Mesenchymal stem cell (in vitro differentiated cells and primary cell): ENCODE measurements at regions not wholly inside any gene's neighbourhood (a gene's known extent, or its start where the extent isn't known, plus 50 kb on each side); places are given as distances from the start of the nearest gene placed in this dataset.

ENCODE experiments used
- DNase-seq: peaks from one replicate; pipeline ENCODE4 v3.0.0-alpha.2; 2013
- H2AFZ ChIP-seq: one replicate; pipeline ENCODE4 v1.6.1; 2013; ENCODE audit warnings: low read depth, mild to moderate bottlenecking, control low read depth, inconsistent platforms, low read length, moderate library complexity
- H2AK5ac ChIP-seq: 2 replicates; pipeline ENCODE4 v1.6.1; 2013; ENCODE audit warnings: low read length, moderate library complexity, mild to moderate bottlenecking, inconsistent platforms; ENCODE audit not compliant: severe bottlenecking
- H2BK120ac ChIP-seq: one replicate; pipeline ENCODE4 v1.6.1; 2013; ENCODE audit warnings: low read depth, mild to moderate bottlenecking, inconsistent platforms, low read length, moderate library complexity
- H2BK12ac ChIP-seq, 2 experiments: one replicate each; pipeline ENCODE4 v1.6.1; 2013; ENCODE audit warnings: inconsistent platforms in 2 of 2, low read length in 2 of 2, mild to moderate bottlenecking in 2 of 2, moderate library complexity in 2 of 2, control low read depth in 1 of 2
- H2BK15ac ChIP-seq: one replicate; pipeline ENCODE4 v1.6.1; 2013; ENCODE audit warnings: mild to moderate bottlenecking, low read depth, inconsistent platforms; ENCODE audit not compliant: poor library complexity, severe bottlenecking
- H2BK5ac ChIP-seq: 2 replicates; pipeline ENCODE4 v1.6.1; 2013; ENCODE audit warnings: low read depth, mild to moderate bottlenecking, low read length, control low read depth, inconsistent platforms; ENCODE audit not compliant: poor library complexity, severe bottlenecking
- H3K14ac ChIP-seq, 2 experiments: one replicate each; pipeline ENCODE4 v1.6.1; 2013; ENCODE audit warnings: inconsistent platforms in 2 of 2, low read length in 2 of 2, control low read depth in 1 of 2, mild to moderate bottlenecking in 1 of 2, moderate library complexity in 1 of 2
- H3K18ac ChIP-seq, 2 experiments: one replicate each; pipeline ENCODE4 v1.6.1; 2013; ENCODE audit warnings: inconsistent platforms in 2 of 2, low read length in 2 of 2, control low read depth in 1 of 2, low read depth in 1 of 2, mild to moderate bottlenecking in 1 of 2
- H3K23ac ChIP-seq, 2 experiments: one replicate each; pipeline ENCODE4 v1.6.1; 2013; ENCODE audit warnings: inconsistent platforms in 2 of 2, low read length in 2 of 2, mild to moderate bottlenecking in 2 of 2, moderate library complexity in 2 of 2, control low read depth in 1 of 2
- H3K27ac ChIP-seq: 2 replicates; pipeline ENCODE4 v1.5.1; 2013; ENCODE audit warnings: mild to moderate bottlenecking, moderate library complexity, low read length, control low read depth, inconsistent platforms; ENCODE audit not compliant: poor library complexity, severe bottlenecking
- H3K27me3 ChIP-seq, 2 experiments: 2 replicates each; pipeline versions ENCODE4 v1.6.1 to v1.7.0; 2013; ENCODE audit warnings: low read length in 2 of 2, mild to moderate bottlenecking in 2 of 2, moderate library complexity in 2 of 2, control low read depth in 1 of 2, inconsistent platforms in 1 of 2; ENCODE audit not compliant: control insufficient read depth in 1 of 2, insufficient read depth in 1 of 2
- H3K36me3 ChIP-seq, 2 experiments: 2 replicates each; pipeline versions ENCODE4 v1.6.1 to v1.7.0; 2013; ENCODE audit warnings: low read length in 2 of 2, control low read depth in 1 of 2, inconsistent platforms in 1 of 2, low read depth in 1 of 2, mild to moderate bottlenecking in 1 of 2; ENCODE audit not compliant: insufficient read depth in 2 of 2, control insufficient read depth in 1 of 2
- H3K4ac ChIP-seq, 2 experiments: one replicate each; pipeline ENCODE4 v1.6.1; 2013; ENCODE audit warnings: inconsistent platforms in 2 of 2, low read length in 2 of 2, mild to moderate bottlenecking in 2 of 2, moderate library complexity in 2 of 2, control low read depth in 1 of 2, low read depth in 1 of 2
- H3K4me1 ChIP-seq: 2 replicates; pipeline ENCODE4 v1.6.1; 2013; ENCODE audit warnings: low read depth, low read length, control low read depth; ENCODE audit not compliant: control insufficient read depth, insufficient read depth
- H3K4me2 ChIP-seq: 2 replicates; pipeline ENCODE4 v1.6.1; 2013; ENCODE audit warnings: low read length, mild to moderate bottlenecking, inconsistent platforms; ENCODE audit not compliant: poor library complexity, severe bottlenecking
- H3K4me3 ChIP-seq, 2 experiments: 2 replicates each; pipeline versions ENCODE4 v1.5.1 to v1.7.0; 2013; ENCODE audit warnings: low read length in 2 of 2, mild to moderate bottlenecking in 2 of 2, control low read depth in 1 of 2, low read depth in 1 of 2; ENCODE audit not compliant: insufficient read depth in 1 of 2
- H3K79me1 ChIP-seq: replicated peaks from 2 replicates; pipeline ENCODE4 v1.6.1; 2013; ENCODE audit warnings: mild to moderate bottlenecking, control low read depth, low read length, inconsistent platforms; ENCODE audit not compliant: poor library complexity, severe bottlenecking
- H3K9ac ChIP-seq: 2 replicates; pipeline ENCODE4 v1.7.0; 2013; ENCODE audit warnings: mild to moderate bottlenecking, low read length, moderate library complexity
- H3K9me3 ChIP-seq: 2 replicates; pipeline ENCODE4 v1.7.0; 2013; ENCODE audit warnings: mild to moderate bottlenecking, low read length; ENCODE audit not compliant: control insufficient read depth
- H4K8ac ChIP-seq: one replicate; pipeline ENCODE4 v1.6.1; 2013; ENCODE audit warnings: inconsistent platforms, mild to moderate bottlenecking, low read length, moderate library complexity
- H4K91ac ChIP-seq: one replicate; pipeline ENCODE4 v1.6.1; 2013; ENCODE audit warnings: mild to moderate bottlenecking, low read length, inconsistent platforms
- WGBS: methylation state at CpG from one replicate; pipeline ENCODE4 v1.1.7; 2013; ENCODE audit warnings: mixed read lengths; 5-methylcytosine and 5-hydroxymethylcytosine counted together

GRCh38 chrX:88660836-88661235, 86.2 kb upstream of the CPXCR1 start:
- no peak overlapping the region for H4K8ac ChIP-seq
- H3K4me2 ChIP-seq = no peak overlapping the region
- no peak overlapping the region for H3K18ac ChIP-seq
- H4K91ac ChIP-seq = no peak overlapping the region
- H3K14ac ChIP-seq = no peak overlapping the region
- no peak overlapping the region for H2BK120ac ChIP-seq
- H3K27me3 ChIP-seq = no peaks in the 10 kb centered on the region
- no peak overlapping the region for H2AFZ ChIP-seq
- peaks cover 5% of the 10 kb centered on the region for H3K9me3 ChIP-seq
- DNase-seq = no peak
- no peak overlapping the region for H3K4ac ChIP-seq
- H3K9ac ChIP-seq = no peak overlapping the region
- no peak overlapping the region for H2AK5ac ChIP-seq
- H3K36me3 ChIP-seq = no peaks in the 10 kb centered on the region
- H2BK5ac ChIP-seq = no peak overlapping the region
- no peak overlapping the region for H3K23ac ChIP-seq
- H3K27ac ChIP-seq = no peak overlapping the region
- no peaks in the 10 kb centered on the region for H3K79me1 ChIP-seq
- WGBS = no CpG with 5 or more reads among the region's 1 CpG
- no peak overlapping the region for H2BK15ac ChIP-seq
- no peak overlapping the region for H2BK12ac ChIP-seq
- H3K4me1 ChIP-seq = no peaks in the 10 kb centered on the region
- no peak overlapping the region for H3K4me3 ChIP-seq

DNA sequence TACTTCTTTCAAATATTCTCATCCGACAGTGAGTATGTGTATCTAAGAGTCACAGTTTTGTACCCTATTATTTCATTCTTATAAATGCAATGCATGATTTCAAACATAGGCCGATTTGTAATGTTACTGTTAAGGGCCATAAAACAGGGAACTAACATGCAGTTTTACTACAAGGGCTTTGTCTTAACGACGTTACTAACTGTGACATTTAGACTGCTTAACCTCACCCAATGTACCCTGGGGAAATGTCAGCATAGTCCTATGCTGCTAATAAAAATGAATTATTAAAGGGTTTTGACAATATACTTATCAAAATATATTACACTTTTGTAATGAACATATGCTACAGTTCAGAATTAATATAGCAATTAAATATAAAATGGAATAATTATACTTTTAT, 74.8 kb upstream of the CPXCR1 start:
- Histone ChIP-seq H2AK5ac (no peak overlapping the region), H2BK15ac (no peak overlapping the region)
- no CpG with 5 or more reads among the region's 4 CpGs for WGBS

More for the DNA sequence above, 74.8 kb upstream of the CPXCR1 start:
- no peaks in the 10 kb centered on the region for H3K79me1 ChIP-seq
- no peak overlapping the region for H3K18ac ChIP-seq
- H3K9ac ChIP-seq = no peak overlapping the region
- no peak overlapping the region for H2BK12ac ChIP-seq
- no peaks in the 10 kb centered on the region for H3K4me1 ChIP-seq
- DNase-seq = no peak
- no peak overlapping the region for H2BK120ac ChIP-seq
- H3K4me3 ChIP-seq = no peak overlapping the region
- H2AFZ ChIP-seq = no peak overlapping the region
- H3K9me3 ChIP-seq = no peaks in the 10 kb centered on the region
- no peak overlapping the region for H4K91ac ChIP-seq
- H3K14ac ChIP-seq = no peak overlapping the region
- no peak overlapping the region for H3K23ac ChIP-seq
- H3K27me3 ChIP-seq = no peaks in the 10 kb centered on the region
- no peak overlapping the region for H3K27ac ChIP-seq
- H3K4ac ChIP-seq = no peak overlapping the region
- H2BK5ac ChIP-seq = no peak overlapping the region
- H3K36me3 ChIP-seq = no peaks in the 10 kb centered on the region
- no peak overlapping the region for H4K8ac ChIP-seq
- H3K4me2 ChIP-seq = no peak overlapping the region
